ENCODE measurements at regions not wholly inside any gene's neighbourhood (a gene's known extent, or its start where the extent isn't known, plus 50 kb on each side); places are given as distances from the start of the nearest gene placed in this dataset.

- no peaks in the 10 kb centered on the region for H3K9me3 Mint-ChIP-seq
- no peak overlapping the region for H3K27ac Mint-ChIP-seq
- TF ChIP-seq CTCF (IDR thresholded peaks at IDR 0.05) = no peak
- DNase-seq = no peak
- no peak overlapping the region for H3K4me3 Mint-ChIP-seq
- no peaks in the 10 kb centered on the region; the same call in 1 of the 2 replicates for H3K36me3 Mint-ChIP-seq (ENCODE audit: low read depth)
- peaks cover 30% of the 10 kb centered on the region for H3K4me1 Mint-ChIP-seq (ENCODE audit: low read depth)
- H3K27me3 Mint-ChIP-seq (ENCODE audit: insufficient read depth) = no peaks in the 10 kb centered on the region; the same call in 1 of the 2 replicates
These were observed 249.5 kb upstream of the STARD13 start for GRCh38 chr13:33535061-33535460.

DNA sequence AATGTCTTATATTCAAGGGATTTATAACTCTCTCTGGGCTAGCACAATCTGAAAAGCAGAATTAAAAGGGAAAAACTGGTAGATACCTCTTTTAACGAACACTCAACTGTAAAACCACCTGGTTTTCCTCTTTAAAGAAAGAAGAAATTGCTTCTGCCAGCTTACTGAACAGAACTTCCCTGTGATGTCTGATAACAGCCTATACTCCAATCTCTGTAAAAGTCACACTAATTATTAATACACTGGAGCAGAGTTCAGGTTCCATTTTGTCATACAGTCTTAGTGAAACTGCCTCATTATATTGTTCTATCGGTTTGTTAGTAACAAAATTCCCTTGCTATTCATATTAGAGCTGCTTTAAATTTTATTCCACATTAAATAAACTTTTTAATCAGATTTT lies 251.0 kb upstream of the STARD13 start:
- no peaks in the 10 kb centered on the region for H3K36me3 Mint-ChIP-seq (ENCODE audit: low read depth)
- H3K27me3 Mint-ChIP-seq (ENCODE audit: insufficient read depth) = no peaks in the 10 kb centered on the region
- DNase-seq = no peak
- peaks cover 45% of the 10 kb centered on the region for H3K4me1 Mint-ChIP-seq (ENCODE audit: low read depth)
- H3K4me3 Mint-ChIP-seq = peak overlapping the region; percentile 37; the same call in 1 of the 2 replicates
- H3K9me3 Mint-ChIP-seq = no peaks in the 10 kb centered on the region
- TF ChIP-seq CTCF (IDR thresholded peaks at IDR 0.05) = no peak
- peak overlapping the region; percentile 88 for H3K27ac Mint-ChIP-seq

- no peak for TF ChIP-seq CTCF (IDR thresholded peaks at IDR 0.05)
- peak overlapping the region; percentile 88 for H3K27ac Mint-ChIP-seq
- DNase-seq = peak; percentile 79
- no peaks in the 10 kb centered on the region for H3K9me3 Mint-ChIP-seq
- no peaks in the 10 kb centered on the region for H3K36me3 Mint-ChIP-seq (ENCODE audit: low read depth)
- no peak overlapping the region for H3K4me3 Mint-ChIP-seq
- H3K27me3 Mint-ChIP-seq (ENCODE audit: insufficient read depth) = no peaks in the 10 kb centered on the region
- peaks cover 49% of the 10 kb centered on the region for H3K4me1 Mint-ChIP-seq (ENCODE audit: low read depth)
These were observed 251.5 kb upstream of the STARD13 start for GRCh38 chr13:33537026-33537425.

DNA sequence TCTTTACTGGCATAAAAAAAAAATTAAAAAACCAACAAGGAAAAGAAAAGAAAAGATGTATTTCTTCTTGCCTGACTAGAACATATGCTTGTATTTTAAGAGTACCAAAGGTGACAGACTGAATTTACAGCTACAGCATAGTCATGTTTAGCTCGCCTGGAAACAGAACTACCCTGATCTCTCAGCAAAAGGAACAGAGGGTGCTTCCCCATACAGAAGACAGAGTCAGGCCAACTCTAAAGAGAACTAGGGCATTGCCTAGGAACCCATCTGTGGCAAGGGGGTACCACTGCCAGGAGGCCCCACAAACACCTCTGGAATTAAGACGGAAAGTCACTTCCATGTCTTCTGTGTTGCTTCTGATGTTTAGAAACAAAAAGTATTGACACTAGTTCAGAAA lies 252.1 kb upstream of the STARD13 start:
- Mint-ChIP-seq H3K4me3 (peak overlapping the region; percentile 26; the same call in 1 of the 2 replicates), H3K9me3 (no peaks in the 10 kb centered on the region), H3K27ac (peak overlapping the region; percentile 88), H3K4me1 (ENCODE audit: low read depth) (peaks cover 50% of the 10 kb centered on the region), H3K36me3 (ENCODE audit: low read depth) (no peaks in the 10 kb centered on the region), H3K27me3 (ENCODE audit: insufficient read depth) (no peaks in the 10 kb centered on the region)
- no peak for DNase-seq
- no peak for TF ChIP-seq CTCF (IDR thresholded peaks at IDR 0.05)

GRCh38 chr13:33541456-33541855 lies 255.9 kb upstream of the STARD13 start:
- Mint-ChIP-seq H3K36me3 (ENCODE audit: low read depth) (no peaks in the 10 kb centered on the region), H3K9me3 (no peaks in the 10 kb centered on the region), H3K27me3 (ENCODE audit: insufficient read depth) (no peaks in the 10 kb centered on the region), H3K27ac (peak overlapping the region; percentile 100), H3K4me3 (peak overlapping the region; percentile 92), H3K4me1 (ENCODE audit: low read depth) (peaks cover 55% of the 10 kb centered on the region)
- TF ChIP-seq CTCF (IDR thresholded peaks at IDR 0.05) = no peak
- no peak for DNase-seq

- no peaks in the 10 kb centered on the region for H3K27me3 Mint-ChIP-seq (ENCODE audit: insufficient read depth)
- no peaks in the 10 kb centered on the region for H3K36me3 Mint-ChIP-seq (ENCODE audit: low read depth)
- no peak for DNase-seq
- no peaks in the 10 kb centered on the region for H3K9me3 Mint-ChIP-seq
- no peak for TF ChIP-seq CTCF (IDR thresholded peaks at IDR 0.05)
- peak overlapping the region; percentile 92 for H3K4me3 Mint-ChIP-seq
- peak overlapping the region; percentile 100 for H3K27ac Mint-ChIP-seq
- peaks cover 52% of the 10 kb centered on the region for H3K4me1 Mint-ChIP-seq (ENCODE audit: low read depth)
These were observed 256.4 kb upstream of the STARD13 start for GRCh38 chr13:33541962-33542308.
